ENCODE measurements at regions not wholly inside any gene's neighbourhood (a gene's known extent, or its start where the extent isn't known, plus 50 kb on each side); places are given as distances from the start of the nearest gene placed in this dataset.
"Not testable (repeated sequence)": the region's sequence is repeated elsewhere in the genome, so short reads cannot be mapped to it uniquely, and the experiment has no call there.

GRCh38 chr6:104676679-104677078 is 183.0 kb downstream of the HACE1 start:
- not testable (repeated sequence) for DNase-seq

GRCh38 chr6:104675161-104675560 is 184.6 kb downstream of the HACE1 start:
- DNase-seq: not testable (repeated sequence)

GRCh38 chr6:104673078-104673477 is 186.6 kb downstream of the HACE1 start:
- not testable (repeated sequence) for DNase-seq

- not testable (repeated sequence) for DNase-seq
Measured at GRCh38 chr6:104671591-104671891, 188.2 kb downstream of the HACE1 start.

DNA sequence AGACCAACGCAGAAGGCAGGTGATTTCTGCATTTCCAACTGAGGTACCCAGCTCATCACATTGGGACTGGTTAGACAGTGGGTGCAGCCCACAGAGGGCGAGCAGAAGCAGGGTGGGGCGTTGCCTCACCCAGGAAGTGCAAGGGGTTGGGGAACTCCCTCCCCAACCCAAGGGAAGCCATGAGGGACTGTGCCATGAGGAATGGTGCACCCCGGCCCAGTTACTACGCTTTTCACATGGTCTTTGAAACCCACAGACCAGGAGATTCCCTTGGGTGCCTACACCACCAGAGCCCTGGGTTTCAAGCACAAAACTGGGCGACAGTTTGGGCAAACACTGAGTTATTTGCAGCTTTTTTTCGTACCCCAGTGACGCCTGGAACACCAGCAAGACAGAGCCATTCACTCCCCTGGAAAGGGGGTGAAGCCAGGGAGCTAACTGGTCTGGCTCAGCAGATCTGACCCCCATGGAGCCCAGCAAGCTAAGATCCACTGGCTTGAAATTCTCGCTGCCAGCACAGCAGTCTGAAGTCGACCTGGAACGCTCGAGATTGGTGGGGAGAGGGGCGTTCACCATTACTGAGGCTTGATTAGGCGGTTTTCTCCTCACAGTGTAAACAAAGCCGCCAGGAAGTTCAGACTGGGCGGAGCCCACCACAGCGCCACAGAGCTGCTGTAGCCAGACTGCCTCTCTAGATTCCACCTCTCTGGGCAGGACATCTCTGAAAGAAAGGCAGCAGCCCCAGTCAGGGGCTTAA is 188.7 kb downstream of the HACE1 start:
- not testable (repeated sequence) for DNase-seq

GRCh38 chr6:104669483-104669882 is 190.2 kb downstream of the HACE1 start:
- DNase-seq: no peak

DNA sequence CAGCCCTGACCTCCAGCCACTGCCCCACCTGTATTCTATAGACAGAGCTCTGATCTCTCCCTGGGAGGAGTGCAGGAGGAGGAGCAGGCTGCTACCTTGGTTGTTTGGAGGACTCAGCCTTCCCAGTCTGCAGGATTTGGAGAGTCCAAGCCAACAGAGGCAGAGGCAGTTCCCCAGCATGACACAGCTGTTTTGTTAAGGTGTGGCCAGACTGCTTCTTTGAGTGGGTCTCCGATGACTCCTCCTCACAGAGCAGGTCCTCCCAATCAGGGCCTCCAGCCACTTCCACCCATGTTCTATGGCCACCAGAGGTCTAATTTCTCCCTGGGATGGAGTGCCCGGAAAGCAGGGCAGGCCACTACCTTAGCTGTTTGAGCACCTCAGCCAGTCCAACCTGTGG is 203.5 kb downstream of the HACE1 start:
- no peak for DNase-seq

- DNase-seq: no peak
Measured at GRCh38 chr6:104653781-104654180, 205.9 kb downstream of the HACE1 start.

- DNase-seq: no peak
Measured at GRCh38 chr6:104648347-104648746, 211.4 kb downstream of the HACE1 start.

DNA sequence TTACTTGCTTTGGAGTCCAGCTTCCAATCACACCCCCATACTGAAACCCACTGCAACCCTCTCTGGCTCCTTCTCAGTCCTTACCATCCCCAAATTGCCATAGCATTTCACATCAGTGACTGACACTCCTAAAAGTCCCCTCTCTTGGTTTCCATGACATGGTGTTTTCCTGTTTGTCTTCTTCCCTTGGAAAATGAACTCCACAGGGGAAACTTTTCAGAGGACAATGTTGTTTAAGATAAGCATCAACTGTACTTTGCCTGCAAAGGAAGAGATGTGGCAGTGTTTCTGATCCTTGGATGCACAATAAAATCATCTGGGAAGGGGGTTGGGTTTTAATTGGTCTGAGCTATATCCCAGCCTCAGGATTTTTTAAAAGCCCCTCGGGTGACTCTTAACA is 214.9 kb downstream of the HACE1 start:
- no peak for DNase-seq

DNA sequence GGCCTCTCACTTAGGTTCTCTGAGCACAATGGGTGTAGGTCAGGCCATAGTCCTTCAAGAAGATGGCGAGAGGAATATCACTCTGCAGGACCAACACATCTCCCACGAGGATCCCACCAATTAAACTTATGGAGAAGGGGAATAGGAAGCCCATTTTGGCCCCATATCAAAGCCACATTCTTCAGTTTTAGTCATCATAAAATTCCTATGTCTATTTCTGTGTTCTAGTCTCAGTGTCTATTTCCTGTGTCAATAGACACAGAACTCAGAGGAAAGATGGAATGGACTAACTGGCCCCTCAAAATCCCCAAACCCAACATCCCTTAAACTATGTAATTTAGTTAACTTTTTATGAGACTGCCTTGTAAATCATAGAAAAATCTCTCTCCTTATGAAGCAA is 216.8 kb downstream of the HACE1 start:
- no peak for DNase-seq

- no peak for DNase-seq
Measured at GRCh38 chr6:104640761-104641160, 219.0 kb downstream of the HACE1 start.

- no peak for DNase-seq
Measured at GRCh38 chr6:104640150-104640700, 219.5 kb downstream of the HACE1 start.

DNA sequence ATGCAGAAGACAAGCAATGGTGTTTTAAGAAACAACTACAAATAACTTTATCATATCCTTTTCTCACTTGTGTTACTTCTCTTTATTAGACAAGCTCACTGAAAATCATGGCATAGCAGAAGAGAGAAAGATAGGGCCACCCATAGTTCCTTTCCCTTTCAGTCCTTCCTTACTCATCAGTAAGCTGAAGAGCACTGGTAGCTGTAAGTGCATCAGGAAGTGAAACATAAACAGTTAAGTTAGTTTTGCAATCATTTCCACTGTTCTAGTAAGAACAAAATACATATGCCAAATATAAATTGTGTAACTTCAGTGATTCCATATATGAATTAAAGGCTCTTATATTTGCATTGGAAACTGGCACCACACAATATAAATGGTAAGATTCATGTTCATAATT is 220.1 kb downstream of the HACE1 start:
- DNase-seq: no peak

GRCh38 chr6:104638841-104639290 is 220.9 kb downstream of the HACE1 start:
- DNase-seq: no peak

GRCh38 chr6:104633125-104633524 is 226.6 kb downstream of the HACE1 start:
- DNase-seq: no peak

GRCh38 chr6:104632588-104632987 is 227.1 kb downstream of the HACE1 start:
- DNase-seq: no peak

GRCh38 chr6:104630955-104631354 is 228.8 kb downstream of the HACE1 start:
- no peak for DNase-seq

- DNase-seq: no peak
Measured at GRCh38 chr6:104630522-104630921, 229.2 kb downstream of the HACE1 start.

GRCh38 chr6:104629826-104630225 is 229.9 kb downstream of the HACE1 start:
- no peak for DNase-seq

DNA sequence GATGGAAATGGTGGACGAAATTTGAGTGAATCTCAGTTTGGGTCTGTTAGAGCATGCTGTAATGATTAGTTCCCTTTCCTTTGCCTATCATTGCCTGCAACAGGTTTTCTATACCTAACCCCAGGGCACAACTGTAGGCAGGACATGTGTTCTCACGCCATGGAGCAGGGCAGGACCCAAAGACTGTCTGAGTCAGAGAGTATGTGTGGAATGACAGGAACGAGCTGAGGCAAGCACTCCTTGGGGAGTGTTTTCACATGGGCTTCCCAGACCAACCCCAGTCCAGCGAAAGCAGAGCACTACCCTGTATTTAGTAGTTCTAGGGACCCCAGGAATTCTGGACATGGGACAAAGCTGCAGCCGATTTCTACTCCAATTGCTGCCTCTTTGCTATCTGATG is 234.2 kb downstream of the HACE1 start:
- DNase-seq: no peak

DNA sequence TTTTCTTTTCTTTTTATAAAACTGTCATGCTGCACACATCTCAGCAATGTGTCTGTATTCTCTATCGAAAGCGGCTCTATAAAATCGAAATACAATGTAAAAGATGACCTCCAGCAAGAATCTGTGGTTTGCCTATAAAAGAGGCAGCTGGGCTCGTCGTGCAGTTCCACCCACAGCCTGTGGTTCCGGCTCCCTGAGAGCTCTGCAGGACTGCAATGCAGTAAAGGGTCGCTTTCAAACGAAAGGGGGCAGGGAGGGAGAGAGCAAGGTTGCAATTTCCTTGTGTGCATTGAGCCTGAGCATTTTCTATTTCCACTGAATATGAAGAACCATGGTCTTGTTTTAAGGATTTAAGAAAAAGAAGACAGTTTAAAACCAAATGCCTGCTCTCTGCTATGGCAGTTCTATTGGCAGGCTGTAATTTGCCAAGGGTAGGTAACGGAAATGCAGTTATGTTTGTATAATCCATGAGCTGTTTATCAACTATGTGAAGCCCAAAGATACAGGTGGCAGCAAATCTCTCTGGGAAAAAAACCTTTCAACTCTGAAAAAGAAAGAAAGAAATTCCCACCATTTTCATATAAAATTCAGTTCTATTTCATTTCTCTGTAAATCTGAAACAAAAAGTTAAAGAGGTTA is 236.5 kb downstream of the HACE1 start:
- no peak for DNase-seq

DNA sequence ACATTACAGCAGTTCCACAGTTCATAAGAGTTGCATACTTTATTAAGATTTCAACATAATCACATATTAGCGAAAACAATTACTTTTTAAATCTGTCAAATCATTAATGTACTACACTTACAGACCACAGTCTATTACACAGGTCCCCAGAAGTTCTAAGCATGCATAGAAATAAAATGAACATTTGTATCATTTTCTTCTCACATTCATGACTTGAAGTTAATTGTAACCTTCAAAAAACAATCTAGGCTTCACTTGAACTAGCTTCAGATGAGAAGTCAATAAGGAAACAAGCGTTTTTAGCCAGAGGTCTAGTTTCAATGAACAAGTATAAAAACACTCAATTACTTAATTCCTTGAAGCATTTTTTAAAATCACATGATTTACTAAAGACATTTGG is 238.3 kb downstream of the HACE1 start:
- no peak for DNase-seq

GRCh38 chr6:104617591-104617990 is 242.1 kb downstream of the HACE1 start:
- no peak for DNase-seq
